Stomach (tissue), 4 donors: ENCODE measurements at regions not wholly inside any gene's neighbourhood (a gene's known extent, or its start where the extent isn't known, plus 50 kb on each side); places are given as distances from the start of the nearest gene placed in this dataset.

Source experiments
- POLR2A ChIP-seq, 4 donors: fragments of 450-650 bp; IDR thresholded peaks; one replicate each; pipeline ENCODE4 v1.6.1; 2016; ENCODE audit warnings: antibody characterized with exemption in 4 of 4, control low read depth in 2 of 4, mild to moderate bottlenecking in 1 of 4, moderate library complexity in 1 of 4
- POLR2AphosphoS5 ChIP-seq, 3 donors: sonication (generic); formaldehyde crosslinking; IDR thresholded peaks; one replicate each; pipeline ENCODE4 v1.6.1; 2016; ENCODE audit warnings: antibody characterized with exemption in 3 of 3
- TF ChIP-seq, protein P1 (sequence below), 7 experiments: fragments of 450-650 bp in 4 of 7; fragments of 200-600 bp in 3 of 7; sonication (generic) in 3 of 7; IDR thresholded peaks; one replicate each; pipeline ENCODE4 v1.5.1; 2016 to 2019; ENCODE audit warnings: antibody characterized with exemption in 7 of 7, control low read depth in 2 of 7, mild to moderate bottlenecking in 1 of 7

GRCh38 chr13:99034333-99035085 lies 56.6 kb upstream of the DOCK9 start:
- TF ChIP-seq, protein P1, sequence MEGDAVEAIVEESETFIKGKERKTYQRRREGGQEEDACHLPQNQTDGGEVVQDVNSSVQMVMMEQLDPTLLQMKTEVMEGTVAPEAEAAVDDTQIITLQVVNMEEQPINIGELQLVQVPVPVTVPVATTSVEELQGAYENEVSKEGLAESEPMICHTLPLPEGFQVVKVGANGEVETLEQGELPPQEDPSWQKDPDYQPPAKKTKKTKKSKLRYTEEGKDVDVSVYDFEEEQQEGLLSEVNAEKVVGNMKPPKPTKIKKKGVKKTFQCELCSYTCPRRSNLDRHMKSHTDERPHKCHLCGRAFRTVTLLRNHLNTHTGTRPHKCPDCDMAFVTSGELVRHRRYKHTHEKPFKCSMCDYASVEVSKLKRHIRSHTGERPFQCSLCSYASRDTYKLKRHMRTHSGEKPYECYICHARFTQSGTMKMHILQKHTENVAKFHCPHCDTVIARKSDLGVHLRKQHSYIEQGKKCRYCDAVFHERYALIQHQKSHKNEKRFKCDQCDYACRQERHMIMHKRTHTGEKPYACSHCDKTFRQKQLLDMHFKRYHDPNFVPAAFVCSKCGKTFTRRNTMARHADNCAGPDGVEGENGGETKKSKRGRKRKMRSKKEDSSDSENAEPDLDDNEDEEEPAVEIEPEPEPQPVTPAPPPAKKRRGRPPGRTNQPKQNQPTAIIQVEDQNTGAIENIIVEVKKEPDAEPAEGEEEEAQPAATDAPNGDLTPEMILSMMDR (IDR thresholded peaks at IDR 0.05), result no peak
- TF ChIP-seq POLR2A (IDR thresholded peaks at IDR 0.05), result no peak
- no peak for TF ChIP-seq POLR2AphosphoS5 (IDR thresholded peaks at IDR 0.05)
